SK-N-SH (cell line): ENCODE measurements at regions not wholly inside any gene's neighbourhood (a gene's known extent, or its start where the extent isn't known, plus 50 kb on each side); places are given as distances from the start of the nearest gene placed in this dataset.

Experiments
- CTCF ChIA-PET: fragments of 300-600, 350-600 bp; formaldehyde crosslinking; extraction: SDS; loops from one replicate; lab custom pipeline; 2021; lab: Yijun Ruan, JAX
- POLR2A ChIA-PET: fragments of 350-600 bp; sonication (Branson Sonifier 250); formaldehyde crosslinking; extraction: SDS; loops from one replicate; lab custom pipeline; 2020; ENCODE audit warnings: antibody characterized with exemption, inconsistent platforms; lab: Yijun Ruan, JAX
- DNase-seq: peaks from one replicate; pipeline ENCODE4 v3.0.0; 2012
- H2AFZ ChIP-seq: fragments of 200-600 bp; sonication (generic); 2 replicates; pipeline ENCODE4 v1.8.1; 2016; ENCODE audit warnings: antibody characterized with exemption, mild to moderate bottlenecking, low read depth
- H3F3A ChIP-seq: fragments of 200-600 bp; sonication (generic); replicated peaks from 2 replicates; pipeline ENCODE3; 2016; ENCODE audit warnings: antibody characterized with exemption, mild to moderate bottlenecking; ENCODE audit not compliant: insufficient read depth
- H3K27ac ChIP-seq, 2 experiments: fragments of 200-500 bp in 1 of 2; fragments of 200-600 bp in 1 of 2; sonication (Bioruptor generic) in 1 of 2; sonication (generic), shearing (Covaris generic) in 1 of 2; 2 replicates each; pipeline versions ENCODE4 v1.5.1 to v1.6.1; 2014 to 2016; ENCODE audit warnings: low read depth in 2 of 2, inconsistent platforms in 1 of 2, low read length in 1 of 2, mild to moderate bottlenecking in 1 of 2, mixed read lengths in 1 of 2
- H3K27me3 ChIP-seq: fragments of 200-600 bp; sonication (generic), shearing (Covaris generic); 2 replicates; pipeline ENCODE4 v1.6.1; 2016; ENCODE audit warnings: mixed run types; ENCODE audit not compliant: insufficient read depth
- H3K36me3 ChIP-seq, 2 experiments: fragments of 200-500 bp in 1 of 2; fragments of 200-600 bp in 1 of 2; sonication (Bioruptor generic) in 1 of 2; sonication (generic) in 1 of 2; replicated peaks in 1 of 2; 2 replicates each; pipeline versions ENCODE3 to v1.5.1; 2014 to 2016; ENCODE audit warnings: low read length in 1 of 2, mild to moderate bottlenecking in 1 of 2; ENCODE audit not compliant: insufficient read depth in 2 of 2, control insufficient read depth in 1 of 2
- H3K4me1 ChIP-seq, 2 experiments: fragments of 200-500 bp in 1 of 2; fragments of 200-600 bp in 1 of 2; sonication (Bioruptor generic) in 1 of 2; sonication (generic), shearing (Covaris generic) in 1 of 2; 2 replicates each; pipeline versions ENCODE4 v1.5.1 to v1.6.1; 2014 to 2016; ENCODE audit warnings: low read depth in 1 of 2, low read length in 1 of 2, mixed run types in 1 of 2; ENCODE audit not compliant: insufficient read depth in 2 of 2, control insufficient read depth in 1 of 2
- H3K4me2 ChIP-seq: fragments of 200-600 bp; sonication (generic), shearing (Covaris generic); 2 replicates; pipeline ENCODE4 v1.6.1; 2017; ENCODE audit warnings: mixed run types
- H3K4me3 ChIP-seq, 2 experiments: fragments of 200-500 bp in 1 of 2; fragments of 200-600 bp in 1 of 2; sonication (Bioruptor generic) in 1 of 2; sonication (generic), shearing (Covaris generic) in 1 of 2; 2 replicates each; pipeline versions ENCODE4 v1.5.1 to v1.8.1; 2014 to 2016; ENCODE audit warnings: low read depth in 2 of 2, inconsistent platforms in 1 of 2, low read length in 1 of 2, mild to moderate bottlenecking in 1 of 2, mixed read lengths in 1 of 2, moderate library complexity in 1 of 2
- H3K79me2 ChIP-seq: fragments of 200-600 bp; sonication (generic); 2 replicates; pipeline ENCODE4 v1.8.1; 2017; ENCODE audit warnings: mild to moderate bottlenecking; ENCODE audit not compliant: insufficient read depth
- H3K9ac ChIP-seq: fragments of 200-600 bp; sonication (generic); 2 replicates; pipeline ENCODE4 v1.6.1; 2017; ENCODE audit warnings: mixed run types
- H3K9me2 ChIP-seq: fragments of 200-600 bp; sonication (generic); 2 replicates; pipeline ENCODE4 v1.6.1; 2017; ENCODE audit warnings: mixed run types
- H3K9me3 ChIP-seq: fragments of 200-600 bp; sonication (generic); 2 replicates; pipeline ENCODE4 v1.6.1; 2017; ENCODE audit warnings: mixed run types, mild to moderate bottlenecking, moderate library complexity
- H4K20me1 ChIP-seq: fragments of 200-600 bp; sonication (generic); 2 replicates; pipeline ENCODE4 v1.6.1; 2017; ENCODE audit warnings: mild to moderate bottlenecking, mixed run types; ENCODE audit not compliant: insufficient read depth
- EP300 ChIP-seq, 2 experiments: IDR thresholded peaks; 2 replicates each; pipeline versions ENCODE4 v1.4.0 to v1.6.1; 2012; ENCODE audit warnings: borderline replicate concordance in 1 of 2, low read depth in 1 of 2, low read length in 1 of 2
- FOXJ3 ChIP-seq: sonication (generic); formaldehyde crosslinking; IDR thresholded peaks from 2 replicates; pipeline ENCODE4 v1.5.1; 2020; ENCODE audit warnings: mild to moderate bottlenecking, missing genetic modification reagents
- FOXM1 ChIP-seq: IDR thresholded peaks from 2 replicates; pipeline ENCODE4 v1.4.0; 2012; ENCODE audit warnings: low read depth, mild to moderate bottlenecking
- IRF3 ChIP-seq: fragments of 150-350 bp; IDR thresholded peaks from 2 replicates; pipeline ENCODE4 v1.6.1; 2016; ENCODE audit warnings: mild to moderate bottlenecking, low read depth, low read length
- MEF2A ChIP-seq: IDR thresholded peaks from 2 replicates; pipeline ENCODE4 v1.4.0; 2012; ENCODE audit warnings: low read depth, borderline replicate concordance
- NFIC ChIP-seq: IDR thresholded peaks from 2 replicates; pipeline ENCODE4 v1.4.0; 2012; ENCODE audit warnings: borderline replicate concordance
- NRF1 ChIP-seq: IDR thresholded peaks from 2 replicates; pipeline ENCODE4 v1.6.1; 2012; ENCODE audit warnings: low read depth, mild to moderate bottlenecking, low read length
- PBX3 ChIP-seq: IDR thresholded peaks from 2 replicates; pipeline ENCODE4; 2012
- REST ChIP-seq: IDR thresholded peaks from 2 replicates; pipeline ENCODE4 v1.6.1; 2012; ENCODE audit warnings: mild to moderate bottlenecking, low read depth, low read length, moderate library complexity
- SMC3 ChIP-seq: IDR thresholded peaks from 2 replicates; pipeline ENCODE4 v1.6.1; 2012; ENCODE audit warnings: low read depth, low read length, improper control_type of control experiment
- TAF1 ChIP-seq: IDR thresholded peaks from 2 replicates; pipeline ENCODE4 v1.6.1; 2012; ENCODE audit warnings: low read depth, mild to moderate bottlenecking, low read length, moderate library complexity, borderline replicate concordance
- WGBS: methylation state at CpG from one replicate; pipeline ENCODE4 v1.1.6; 2017; ENCODE audit warnings: low lambda C conversion rate; 5-methylcytosine and 5-hydroxymethylcytosine counted together

GRCh38 chr2:42960002-42960841, 167.8 kb upstream of the HAAO start:
- no peak for TF ChIP-seq FOXJ3 (CRISPR knock-in tag)
- TF ChIP-seq SMC3: no peak
- TF ChIP-seq, all 33 proteins: peak for 0
- Histone ChIP-seq H3F3A (peaks cover 10% of the 10 kb centered on the region), H3K9me3 (no peaks in the 10 kb centered on the region), H3K27me3 (no peaks in the 10 kb centered on the region), H3K27ac (peak overlapping the region in 1 of 2 experiments; percentile 17; a peak in 1 of 4 replicates), H3K79me2 (no peaks in the 10 kb centered on the region), H3K4me3 (no peak overlapping the region), H2AFZ (peak overlapping the region; percentile 23; the same call in 1 of the 2 replicates), H3K4me1 (peaks cover 17 to 23% of the 10 kb centered on the region in 2 experiments; a peak in 3 of 4 replicates), H3K9me2 (no peaks in the 10 kb centered on the region), H4K20me1 (no peaks in the 10 kb centered on the region), H3K4me2 (no peak overlapping the region), H3K9ac (no peak overlapping the region), H3K36me3 (no peaks in the 10 kb centered on the region)
- WGBS: 86% methylated on average over 9 of the region's 10 CpGs
- ChIA-PET POLR2A (no interaction called here), CTCF (interaction anchor here (0.7 to 6.7 kb wide), 7 partner anchors 13 to 524 kb away, joined by 3 to 54 read pairs (median 3); no protein-coding TSS in a partner anchor)
- no peak for DNase-seq

GRCh38 chr2:42959234-42960001, 167.0 kb upstream of the HAAO start:
- POLR2A ChIA-PET: interaction anchor here (1.0 kb wide), 1 partner anchor 111 kb away, joined by 3 read pairs; no protein-coding TSS in a partner anchor
- H4K20me1 ChIP-seq: no peaks in the 10 kb centered on the region
- CTCF ChIA-PET: interaction anchor here (1.0 to 6.7 kb wide), 4 partner anchors 12 to 525 kb away, joined by 3 to 53 read pairs (median 4); no protein-coding TSS in a partner anchor
- no peak for DNase-seq
- no peaks in the 10 kb centered on the region for H3K9me2 ChIP-seq
- H3K4me1 ChIP-seq: peaks cover 14 to 19% of the 10 kb centered on the region in 2 experiments; a peak in 3 of 4 replicates
- H3K79me2 ChIP-seq: no peaks in the 10 kb centered on the region
- 79% methylated on average over 8 of the region's 8 CpGs for WGBS
- H3K27me3 ChIP-seq: no peaks in the 10 kb centered on the region
- H3K4me3 ChIP-seq: no peak overlapping the region
- no peak overlapping the region for H3K9ac ChIP-seq
- no peaks in the 10 kb centered on the region for H3K36me3 ChIP-seq
- peak overlapping the region; percentile 23; the same call in 1 of the 2 replicates for H2AFZ ChIP-seq
- H3K27ac ChIP-seq: peak overlapping the region in 1 of 2 experiments; percentile 17; a peak in 1 of 4 replicates
- H3K9me3 ChIP-seq: no peaks in the 10 kb centered on the region
- H3K4me2 ChIP-seq: no peak overlapping the region
- TF ChIP-seq NFIC (peak; percentile 13; the same call in 1 of the 2 replicates), IRF3 (no peak)
- peaks cover 3% of the 10 kb centered on the region for H3F3A ChIP-seq

- no peaks in the 10 kb centered on the region for H3K79me2 ChIP-seq
- 89% methylated on average over 10 of the region's 10 CpGs for WGBS
- H3K4me1 ChIP-seq: peaks cover 12 to 19% of the 10 kb centered on the region in 2 experiments; a peak in 2 of 4 replicates
- ChIA-PET CTCF (interaction anchor here (1.4 to 6.7 kb wide), 4 partner anchors 12 to 526 kb away, joined by 3 to 53 read pairs (median 6); no protein-coding TSS in a partner anchor), POLR2A (interaction anchor here (1.0 kb wide), 1 partner anchor 111 kb away, joined by 3 read pairs; no protein-coding TSS in a partner anchor)
- H3K27ac ChIP-seq: no peak overlapping the region
- no peaks in the 10 kb centered on the region for H3F3A ChIP-seq
- H4K20me1 ChIP-seq: no peaks in the 10 kb centered on the region
- H3K9me2 ChIP-seq: no peaks in the 10 kb centered on the region
- H3K4me3 ChIP-seq: no peak overlapping the region
- H3K27me3 ChIP-seq: no peaks in the 10 kb centered on the region
- H3K9me3 ChIP-seq: no peaks in the 10 kb centered on the region
- H2AFZ ChIP-seq: no peak overlapping the region
- DNase-seq: no peak
- H3K4me2 ChIP-seq: no peak overlapping the region
- H3K36me3 ChIP-seq: no peaks in the 10 kb centered on the region
- H3K9ac ChIP-seq: no peak overlapping the region
- TF ChIP-seq NFIC (no peak), REST (no peak), MEF2A (no peak), EP300 (IDR thresholded peaks at IDR 0.05; ENCODE audit: borderline replicate concordance in 1 of 2, low read depth in 1 of 2, low read length in 1 of 2) (no peak), FOXM1 (no peak), TAF1 (no peak), PBX3 (no peak), NRF1 (no peak)
These were observed 166.4 kb upstream of the HAAO start for GRCh38 chr2:42958741-42959233.
